CD14-positive monocyte (primary cell): ENCODE measurements at regions not wholly inside any gene's neighbourhood (a gene's known extent, or its start where the extent isn't known, plus 50 kb on each side); places are given as distances from the start of the nearest gene placed in this dataset.
"Not testable (repeated sequence)": the region's sequence is repeated elsewhere in the genome, so short reads cannot be mapped to it uniquely, and the experiment has no call there.

Experiments
- DNase-seq, 3 donors: peaks; one replicate each; pipeline ENCODE4 v3.0.0-alpha.2; 2011 to 2022
- H2AFZ ChIP-seq: 2 replicates; pipeline ENCODE4 v1.6.0; 2012; ENCODE audit warnings: mild to moderate bottlenecking, low read depth, low read length, inconsistent platforms; ENCODE audit not compliant: insufficient read depth, poor library complexity, severe bottlenecking
- H3K27ac ChIP-seq, 2 donors: 1 replicate in 1 of 2; 2 replicates in 1 of 2; pipeline ENCODE4 v1.5.1; 2012 to 2013; ENCODE audit warnings: low read length in 2 of 2, control low read depth in 1 of 2, inconsistent platforms in 1 of 2, low read depth in 1 of 2, mild to moderate bottlenecking in 1 of 2
- H3K27me3 ChIP-seq, 2 donors: one replicate each; pipeline versions ENCODE4 v1.6.0 to v1.6.1; 2011 to 2013; ENCODE audit warnings: low read length in 2 of 2; ENCODE audit not compliant: control insufficient read depth in 2 of 2, insufficient read depth in 2 of 2
- H3K36me3 ChIP-seq, 2 donors: replicated peaks in 1 of 2; 1 replicate in 1 of 2; 2 replicates in 1 of 2; pipeline versions ENCODE4 v1.5.1 to v1.6.1; 2012 to 2013; ENCODE audit warnings: low read length in 2 of 2, control low read depth in 1 of 2, inconsistent platforms in 1 of 2, mild to moderate bottlenecking in 1 of 2; ENCODE audit not compliant: insufficient read depth in 2 of 2, control insufficient read depth in 1 of 2
- H3K4me1 ChIP-seq, 2 donors: 1 replicate in 1 of 2; 2 replicates in 1 of 2; pipeline versions ENCODE4 v1.5.1 to v1.6.1; 2012 to 2013; ENCODE audit warnings: low read length in 2 of 2, control low read depth in 1 of 2, inconsistent platforms in 1 of 2, mild to moderate bottlenecking in 1 of 2, moderate library complexity in 1 of 2; ENCODE audit not compliant: insufficient read depth in 2 of 2, control insufficient read depth in 1 of 2
- H3K4me2 ChIP-seq: replicated peaks from 2 replicates; pipeline ENCODE3; 2012; ENCODE audit warnings: low read length, moderate library complexity, mild to moderate bottlenecking; ENCODE audit not compliant: poor library complexity, severe bottlenecking; ENCODE audit errors: extremely low read depth
- H3K4me3 ChIP-seq, 3 experiments: fragments of 200-600 bp in 1 of 3; sonication (generic) in 1 of 3; replicated peaks in 1 of 3; 1 replicate in 2 of 3; 2 replicates in 1 of 3; pipeline ENCODE4 v1.5.1; 2011 to 2013; ENCODE audit warnings: low read length in 3 of 3, mild to moderate bottlenecking in 3 of 3, control low read depth in 2 of 3, low read depth in 2 of 3, inconsistent platforms in 1 of 3, moderate library complexity in 1 of 3
- H3K79me2 ChIP-seq: 2 replicates; pipeline ENCODE4 v1.6.0; 2012; ENCODE audit warnings: mild to moderate bottlenecking, control low read depth, inconsistent platforms, low read length, moderate library complexity; ENCODE audit not compliant: insufficient read depth
- H3K9ac ChIP-seq: 2 replicates; pipeline ENCODE4 v1.6.0; 2017; ENCODE audit warnings: low read length, mild to moderate bottlenecking; ENCODE audit not compliant: insufficient read depth, poor library complexity, severe bottlenecking
- H3K9me3 ChIP-seq, 2 donors: replicated peaks in 1 of 2; 1 replicate in 1 of 2; 2 replicates in 1 of 2; pipeline versions ENCODE4 v1.5.1 to v1.6.1; 2012 to 2013; ENCODE audit warnings: low read length in 2 of 2, control low read depth in 1 of 2; ENCODE audit not compliant: control insufficient read depth in 1 of 2, insufficient read depth in 1 of 2
- H4K20me1 ChIP-seq: 2 replicates; pipeline ENCODE4 v1.6.0; 2012; ENCODE audit warnings: mild to moderate bottlenecking, low read length, control low read depth, moderate library complexity; ENCODE audit not compliant: insufficient read depth
- H3K27ac Mint-ChIP-seq, 7 donors: one replicate each; pipeline ENCODE4 v1.8.0; 2020; ENCODE audit warnings: mild to moderate bottlenecking in 7 of 7, mixed read lengths in 7 of 7, moderate library complexity in 6 of 7, inconsistent platforms in 2 of 7
- H3K27me3 Mint-ChIP-seq, 3 donors: one replicate each; pipeline ENCODE4 v1.8.0; 2021 to 2022; ENCODE audit warnings: low read depth in 3 of 3, mild to moderate bottlenecking in 3 of 3, mixed read lengths in 3 of 3, moderate library complexity in 3 of 3, inconsistent platforms in 1 of 3
- H3K36me3 Mint-ChIP-seq, 2 donors: one replicate each; pipeline ENCODE4 v1.8.0; 2020; ENCODE audit warnings: mixed read lengths in 2 of 2, inconsistent platforms in 1 of 2, mild to moderate bottlenecking in 1 of 2
- H3K4me1 Mint-ChIP-seq: one replicate; pipeline ENCODE4 v1.8.0; 2020; ENCODE audit warnings: mild to moderate bottlenecking, mixed read lengths
- H3K4me3 Mint-ChIP-seq, 2 donors: one replicate each; pipeline ENCODE4 v1.8.0; 2020; ENCODE audit warnings: mild to moderate bottlenecking in 2 of 2, mixed read lengths in 2 of 2, moderate library complexity in 1 of 2
- H3K9me3 Mint-ChIP-seq, 7 donors: one replicate each; pipeline ENCODE4 v1.8.0; 2020 to 2022; ENCODE audit warnings: mixed read lengths in 7 of 7, mild to moderate bottlenecking in 6 of 7, moderate library complexity in 6 of 7, inconsistent platforms in 2 of 7
- CTCF ChIP-seq: fragments of 200-600 bp; IDR thresholded peaks from one replicate; pipeline ENCODE4 v1.8.0; 2022; ENCODE audit warnings: antibody characterized with exemption, mild to moderate bottlenecking
- WGBS: methylation state at CpG from one replicate; pipeline ENCODE4 v1.1.5; 2013; ENCODE audit warnings: missing lambda C conversion rate; ENCODE audit not compliant: insufficient coverage; 5-methylcytosine and 5-hydroxymethylcytosine counted together
- intact Hi-C, 2 donors: fragments of 100-400 bp; cut with micrococcal nuclease; formaldehyde crosslinking; loops; one replicate each; pipeline versions ENCODE4 v1.15.0 to v1.15.1; 2023

DNA sequence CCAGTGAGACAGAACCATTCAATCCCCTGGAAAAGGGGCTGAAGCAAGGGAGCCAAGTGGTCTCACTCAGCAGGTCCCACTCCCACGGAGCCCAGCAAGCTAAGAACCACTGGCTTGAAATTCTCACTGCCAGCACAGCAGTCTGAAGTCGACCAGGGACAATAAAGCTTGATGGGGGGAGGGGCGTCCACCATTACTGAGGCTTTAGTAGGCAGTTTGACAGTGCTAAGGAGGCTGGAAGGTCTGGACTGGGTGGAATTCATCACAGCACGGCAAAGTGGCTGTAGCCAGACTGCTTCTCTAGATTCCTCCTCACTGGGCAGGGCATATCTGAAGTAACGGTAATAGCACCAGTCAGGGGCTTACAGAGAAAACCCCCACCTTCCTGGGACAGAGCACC lies 105.4 kb upstream of the GORAB start:
- H3K27me3 ChIP-seq: no peaks in the 10 kb centered on the region
- no peaks in the 10 kb centered on the region for H3K36me3 Mint-ChIP-seq
- H3K4me2 ChIP-seq: no peak overlapping the region
- DNase-seq: no peak
- H3K79me2 ChIP-seq: no peaks in the 10 kb centered on the region
- no peaks in the 10 kb centered on the region for H4K20me1 ChIP-seq
- H3K36me3 ChIP-seq: no peaks in the 10 kb centered on the region
- intact Hi-C loops: no loop called here
- peaks cover 0 to 17% (median 6%) of the 10 kb centered on the region in 7 donors for H3K9me3 Mint-ChIP-seq
- no peaks in the 10 kb centered on the region for H3K4me1 ChIP-seq
- no peak overlapping the region for H3K27ac ChIP-seq
- peaks cover 0 to 2% (median 1%) of the 10 kb centered on the region in 3 donors for H3K27me3 Mint-ChIP-seq
- 48% methylated on average over 3 of the region's 5 CpGs for WGBS
- H3K27ac Mint-ChIP-seq: no peak overlapping the region
- H3K4me3 ChIP-seq: no peak overlapping the region
- no peak overlapping the region for H3K4me3 Mint-ChIP-seq
- H3K4me1 Mint-ChIP-seq: no peaks in the 10 kb centered on the region
- no peaks in the 10 kb centered on the region for H3K9me3 ChIP-seq
- no peak for TF ChIP-seq CTCF
- no peak overlapping the region for H3K9ac ChIP-seq
- H2AFZ ChIP-seq: no peak overlapping the region

DNA sequence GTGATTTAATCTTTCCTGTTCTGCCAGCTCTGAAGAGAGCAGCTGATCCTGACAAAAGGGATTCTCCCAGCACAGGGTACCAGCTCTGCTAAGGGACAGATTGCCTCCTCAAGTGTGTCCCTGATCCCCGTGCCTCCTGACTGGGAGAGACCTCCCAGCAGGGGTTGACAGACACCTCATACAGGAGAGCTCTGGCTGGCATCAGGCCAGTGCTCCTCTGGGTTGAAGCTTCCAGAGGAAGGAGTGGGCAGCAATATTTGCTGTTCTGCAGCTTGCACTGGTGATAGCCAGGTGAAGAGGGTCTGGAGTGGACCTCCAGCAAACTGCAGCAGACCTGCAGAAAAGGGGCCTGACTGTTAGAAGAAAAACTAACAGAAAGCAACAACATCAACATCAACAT lies 105.0 kb upstream of the GORAB start:
- DNase-seq, intact Hi-C loops, H2AFZ ChIP-seq: not testable (repeated sequence)

More for the DNA sequence above, 105.0 kb upstream of the GORAB start:
- not testable (repeated sequence) for H3K27ac Mint-ChIP-seq, H3K36me3 Mint-ChIP-seq, H3K36me3 ChIP-seq, H3K4me3 Mint-ChIP-seq, H3K4me3 ChIP-seq, H3K27me3 Mint-ChIP-seq, H3K4me1 Mint-ChIP-seq, H3K4me1 ChIP-seq, H3K27me3 ChIP-seq, H3K27ac ChIP-seq, H3K4me2 ChIP-seq, H3K79me2 ChIP-seq, H3K9ac ChIP-seq, H4K20me1 ChIP-seq, H3K9me3 ChIP-seq
- H3K9me3 Mint-ChIP-seq: peaks cover under 1 to 20% (median 6%) of the 10 kb centered on the region in 7 donors
- WGBS: 43% methylated on average over 1 of the region's 1 CpG
